ENCODE measurements at regions not wholly inside any gene's neighbourhood (a gene's known extent, or its start where the extent isn't known, plus 50 kb on each side); places are given as distances from the start of the nearest gene placed in this dataset.

- Histone ChIP-seq H2AK9ac (replicated peaks; ENCODE audit: low read depth, low read length, poor library complexity) (no peak overlapping the region), H2BK20ac (ENCODE audit: low read depth, low read length) (no peak overlapping the region), H3K23ac (ENCODE audit: low read depth, low read length) (no peak overlapping the region), H4K5ac (ENCODE audit: low read depth, low read length) (no peak overlapping the region), H3K79me1 (ENCODE audit: low read depth in 1 of 2, low read length in 2 of 2) (no peaks in the 10 kb centered on the region), H3K56ac (ENCODE audit: extremely low read depth, insufficient read depth, low read length) (no peak overlapping the region), H3K18ac (ENCODE audit: low read depth, low read length) (no peak overlapping the region), H4K91ac (ENCODE audit: insufficient read depth, low read depth, low read length) (no peak overlapping the region), H2BK120ac (ENCODE audit: low read depth, low read length) (no peak overlapping the region), H4K20me1 (ENCODE audit: insufficient read depth, low read length) (no peaks in the 10 kb centered on the region), H3K4me3 (ENCODE audit: insufficient read depth, low read depth, low read length) (no peak overlapping the region), H3K4me1 (ENCODE audit: control insufficient read depth, insufficient read depth, low read length) (no peaks in the 10 kb centered on the region), H3K4me2 (ENCODE audit: low read depth, low read length) (no peak overlapping the region), H4K8ac (ENCODE audit: low read depth in 2 of 2, low read length in 2 of 2) (no peak overlapping the region), H3K14ac (replicated peaks; ENCODE audit: low read depth, low read length) (no peak overlapping the region), H2BK5ac (ENCODE audit: low read depth, low read length, poor library complexity, severe bottlenecking) (no peak overlapping the region), H2AK5ac (ENCODE audit: low read depth, low read length) (no peak overlapping the region), H3K9me1 (ENCODE audit: insufficient read depth, low read length) (no peaks in the 10 kb centered on the region), H3K9ac (ENCODE audit: low read depth, low read length) (no peak overlapping the region), H3K9me3 (ENCODE audit: control insufficient read depth, insufficient read depth, low read length) (0 out of 2 replicates have a peak, but pooled peaks cover 2% of the 10 kb centered on the region), H2BK15ac (ENCODE audit: low read depth, low read length) (no peak overlapping the region), H2AFZ (replicated peaks; ENCODE audit: low read length, poor library complexity) (no peak overlapping the region), H3K27ac (ENCODE audit: insufficient read depth, low read length) (no peak overlapping the region), H3K36me3 (ENCODE audit: control insufficient read depth, insufficient read depth, low read length) (no peaks in the 10 kb centered on the region), H3K27me3 (ENCODE audit: control insufficient read depth, insufficient read depth, low read length) (no peaks in the 10 kb centered on the region), H3K4ac (ENCODE audit: low read depth, low read length) (no peak overlapping the region)
- in situ Hi-C loops (cut with MboI; ENCODE audit: low sequenced_read_pairs) (no loop called here), dilution Hi-C loops (cut with HindIII; ENCODE audit: low sequenced_read_pairs, unreplicated experiment) (no loop called here), intact Hi-C loops (cut with micrococcal nuclease) (no loop called here)
- ChIA-PET POLR2A (ENCODE audit: unreplicated experiment) (no interaction called here), CTCF (no interaction called here)
- no CpG with 5 or more reads among the region's 2 CpGs for WGBS, 2 experiments (ENCODE audit: extremely low coverage in 2 of 2, insufficient read length in 1 of 2)
- no peak for ATAC-seq (ENCODE audit: low read depth)
- no TSS peak for BruUV-seq (replicated peaks)
- TF ChIP-seq CHD1 (IDR thresholded peaks at IDR 0.05; ENCODE audit: low read depth, low read length) (no peak), BHLHE40 (IDR thresholded peaks at IDR 0.05; ENCODE audit: low read depth, low read length) (no peak), RCOR1 (IDR thresholded peaks at IDR 0.05; ENCODE audit: insufficient replicate concordance, low read length) (no peak), RAD21 (IDR thresholded peaks at IDR 0.05; ENCODE audit: low read length) (no peak), USF2 (IDR thresholded peaks at IDR 0.05; ENCODE audit: low read depth, low read length) (no peak), SMC3 (IDR thresholded peaks at IDR 0.05; ENCODE audit: low read depth, low read length) (no peak), MAZ (IDR thresholded peaks at IDR 0.05; ENCODE audit: borderline replicate concordance, low read depth, low read length) (no peak)
- DNase-seq, result no peak
Observed at GRCh38 chr13:103557878-103558277, 491.7 kb upstream of the SLC10A2 start.

Data from IMR-90 (cell line).